ENCODE measurements at regions not wholly inside any gene's neighbourhood (a gene's known extent, or its start where the extent isn't known, plus 50 kb on each side); places are given as distances from the start of the nearest gene placed in this dataset.

- FAIRE-seq (no peak), DNase-seq (ENCODE audit: low read depth, low spot score) (no peak), ATAC-seq (no peak)
- H3K79me2 ChIP-seq (ENCODE audit: control insufficient read depth, insufficient read depth, low read length) = no peaks in the 10 kb centered on the region
- H3K9ac ChIP-seq (ENCODE audit: control insufficient read depth, insufficient read depth, low read length) = no peak overlapping the region
- H3K9me3 ChIP-seq (replicated peaks; ENCODE audit: control insufficient read depth, insufficient read depth, low read length) = no peaks in the 10 kb centered on the region
- intact Hi-C loops (cut with micrococcal nuclease; ENCODE audit: unreplicated experiment) = no loop called here
- H3K4me3 ChIP-seq = no peak overlapping the region
- ChIA-PET SMC1A (ENCODE audit: uncharacterized antibody, unreplicated experiment) (no interaction called here), RAD21 (ENCODE audit: unreplicated experiment) (no interaction called here), POLR2A (no interaction called here), CTCF (no interaction called here)
- BruUV-seq (replicated peaks) = no TSS peak
- H4K20me1 ChIP-seq (ENCODE audit: control insufficient read depth, insufficient read depth) = no peaks in the 10 kb centered on the region
- in situ Hi-C loops (cut with MboI) = no loop called here
- H3K27me3 ChIP-seq (replicated peaks in 1 of 2; ENCODE audit: control insufficient read depth in 2 of 2, insufficient read depth in 2 of 2, low read length in 1 of 2) = no peaks in the 10 kb centered on the region
- no peaks in the 10 kb centered on the region for H3K36me3 ChIP-seq (ENCODE audit: control insufficient read depth in 2 of 2, insufficient read depth in 2 of 2, low read length in 1 of 2)
- H2AFZ ChIP-seq (ENCODE audit: control insufficient read depth, low read depth, low read length) = no peak overlapping the region
- no peaks in the 10 kb centered on the region for H3K4me1 ChIP-seq (ENCODE audit: control insufficient read depth, insufficient read depth, low read length)
- no peak overlapping the region for H3K4me2 ChIP-seq (ENCODE audit: control insufficient read depth, insufficient read depth)
- no peak overlapping the region for H3K27ac ChIP-seq (ENCODE audit: control insufficient read depth, insufficient read depth)
- no peak for TF ChIP-seq NR2C2 (IDR thresholded peaks at IDR 0.05; ENCODE audit: borderline replicate concordance, control insufficient read depth, insufficient read length, low read depth)
- TF ChIP-seq FOS (IDR thresholded peaks at IDR 0.05; ENCODE audit: borderline replicate concordance, extremely low read depth, insufficient read length) = no peak
- TF ChIP-seq SMAD5 (IDR thresholded peaks at IDR 0.05; ENCODE audit: low read depth) = no peak
- TF ChIP-seq BMI1 (IDR thresholded peaks at IDR 0.05; ENCODE audit: borderline replicate concordance) = no peak
- no peak for TF ChIP-seq MEF2A (IDR thresholded peaks at IDR 0.05; ENCODE audit: insufficient read depth, low read depth, low read length)
- TF ChIP-seq SREBF2 (IDR thresholded peaks at IDR 0.05; ENCODE audit: low read length) = no peak
- no peak for TF ChIP-seq RELA (IDR thresholded peaks at IDR 0.05; ENCODE audit: borderline replicate concordance, partially characterized antibody)
- TF ChIP-seq, protein P1, sequence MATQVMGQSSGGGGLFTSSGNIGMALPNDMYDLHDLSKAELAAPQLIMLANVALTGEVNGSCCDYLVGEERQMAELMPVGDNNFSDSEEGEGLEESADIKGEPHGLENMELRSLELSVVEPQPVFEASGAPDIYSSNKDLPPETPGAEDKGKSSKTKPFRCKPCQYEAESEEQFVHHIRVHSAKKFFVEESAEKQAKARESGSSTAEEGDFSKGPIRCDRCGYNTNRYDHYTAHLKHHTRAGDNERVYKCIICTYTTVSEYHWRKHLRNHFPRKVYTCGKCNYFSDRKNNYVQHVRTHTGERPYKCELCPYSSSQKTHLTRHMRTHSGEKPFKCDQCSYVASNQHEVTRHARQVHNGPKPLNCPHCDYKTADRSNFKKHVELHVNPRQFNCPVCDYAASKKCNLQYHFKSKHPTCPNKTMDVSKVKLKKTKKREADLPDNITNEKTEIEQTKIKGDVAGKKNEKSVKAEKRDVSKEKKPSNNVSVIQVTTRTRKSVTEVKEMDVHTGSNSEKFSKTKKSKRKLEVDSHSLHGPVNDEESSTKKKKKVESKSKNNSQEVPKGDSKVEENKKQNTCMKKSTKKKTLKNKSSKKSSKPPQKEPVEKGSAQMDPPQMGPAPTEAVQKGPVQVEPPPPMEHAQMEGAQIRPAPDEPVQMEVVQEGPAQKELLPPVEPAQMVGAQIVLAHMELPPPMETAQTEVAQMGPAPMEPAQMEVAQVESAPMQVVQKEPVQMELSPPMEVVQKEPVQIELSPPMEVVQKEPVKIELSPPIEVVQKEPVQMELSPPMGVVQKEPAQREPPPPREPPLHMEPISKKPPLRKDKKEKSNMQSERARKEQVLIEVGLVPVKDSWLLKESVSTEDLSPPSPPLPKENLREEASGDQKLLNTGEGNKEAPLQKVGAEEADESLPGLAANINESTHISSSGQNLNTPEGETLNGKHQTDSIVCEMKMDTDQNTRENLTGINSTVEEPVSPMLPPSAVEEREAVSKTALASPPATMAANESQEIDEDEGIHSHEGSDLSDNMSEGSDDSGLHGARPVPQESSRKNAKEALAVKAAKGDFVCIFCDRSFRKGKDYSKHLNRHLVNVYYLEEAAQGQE (IDR thresholded peaks at IDR 0.05; ENCODE audit: low read depth, low read length) = no peak
- TF ChIP-seq BACH1 (IDR thresholded peaks at IDR 0.05; ENCODE audit: borderline replicate concordance) = no peak
- TF ChIP-seq IKZF2 (IDR thresholded peaks at IDR 0.05) = no peak
- TF ChIP-seq E2F4 (IDR thresholded peaks at IDR 0.05; ENCODE audit: low read depth, low read length) = no peak
- TF ChIP-seq, protein P2, sequence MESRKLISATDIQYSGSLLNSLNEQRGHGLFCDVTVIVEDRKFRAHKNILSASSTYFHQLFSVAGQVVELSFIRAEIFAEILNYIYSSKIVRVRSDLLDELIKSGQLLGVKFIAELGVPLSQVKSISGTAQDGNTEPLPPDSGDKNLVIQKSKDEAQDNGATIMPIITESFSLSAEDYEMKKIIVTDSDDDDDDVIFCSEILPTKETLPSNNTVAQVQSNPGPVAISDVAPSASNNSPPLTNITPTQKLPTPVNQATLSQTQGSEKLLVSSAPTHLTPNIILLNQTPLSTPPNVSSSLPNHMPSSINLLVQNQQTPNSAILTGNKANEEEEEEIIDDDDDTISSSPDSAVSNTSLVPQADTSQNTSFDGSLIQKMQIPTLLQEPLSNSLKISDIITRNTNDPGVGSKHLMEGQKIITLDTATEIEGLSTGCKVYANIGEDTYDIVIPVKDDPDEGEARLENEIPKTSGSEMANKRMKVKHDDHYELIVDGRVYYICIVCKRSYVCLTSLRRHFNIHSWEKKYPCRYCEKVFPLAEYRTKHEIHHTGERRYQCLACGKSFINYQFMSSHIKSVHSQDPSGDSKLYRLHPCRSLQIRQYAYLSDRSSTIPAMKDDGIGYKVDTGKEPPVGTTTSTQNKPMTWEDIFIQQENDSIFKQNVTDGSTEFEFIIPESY (IDR thresholded peaks at IDR 0.05) = no peak
- no peak for TF ChIP-seq SUZ12 (IDR thresholded peaks at IDR 0.05; ENCODE audit: unreplicated experiment)
- TF ChIP-seq RBBP5 (conservative IDR thresholded peaks at IDR 0.05) = no peak
- TF ChIP-seq, protein P3, sequence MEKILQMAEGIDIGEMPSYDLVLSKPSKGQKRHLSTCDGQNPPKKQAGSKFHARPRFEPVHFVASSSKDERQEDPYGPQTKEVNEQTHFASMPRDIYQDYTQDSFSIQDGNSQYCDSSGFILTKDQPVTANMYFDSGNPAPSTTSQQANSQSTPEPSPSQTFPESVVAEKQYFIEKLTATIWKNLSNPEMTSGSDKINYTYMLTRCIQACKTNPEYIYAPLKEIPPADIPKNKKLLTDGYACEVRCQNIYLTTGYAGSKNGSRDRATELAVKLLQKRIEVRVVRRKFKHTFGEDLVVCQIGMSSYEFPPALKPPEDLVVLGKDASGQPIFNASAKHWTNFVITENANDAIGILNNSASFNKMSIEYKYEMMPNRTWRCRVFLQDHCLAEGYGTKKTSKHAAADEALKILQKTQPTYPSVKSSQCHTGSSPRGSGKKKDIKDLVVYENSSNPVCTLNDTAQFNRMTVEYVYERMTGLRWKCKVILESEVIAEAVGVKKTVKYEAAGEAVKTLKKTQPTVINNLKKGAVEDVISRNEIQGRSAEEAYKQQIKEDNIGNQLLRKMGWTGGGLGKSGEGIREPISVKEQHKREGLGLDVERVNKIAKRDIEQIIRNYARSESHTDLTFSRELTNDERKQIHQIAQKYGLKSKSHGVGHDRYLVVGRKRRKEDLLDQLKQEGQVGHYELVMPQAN (conservative IDR thresholded peaks at IDR 0.05) = no peak
- no peak for TF ChIP-seq ASH2L (IDR thresholded peaks at IDR 0.05; ENCODE audit: borderline replicate concordance, low read depth)
- no peak for TF ChIP-seq NRF1 (conservative IDR thresholded peaks at IDR 0.05; ENCODE audit: low read depth, low read length)
These were observed 1533.9 kb upstream of the PABPC4L start for GRCh38 chr4:135735512-135735911.
